Mammary epithelial cell (primary cell): ENCODE measurements at regions not wholly inside any gene's neighbourhood (a gene's known extent, or its start where the extent isn't known, plus 50 kb on each side); places are given as distances from the start of the nearest gene placed in this dataset.

ENCODE experiments used
- EZH2 ChIP-seq: IDR thresholded peaks from 2 replicates; pipeline ENCODE4 v1.6.1; 2012; ENCODE audit warnings: low read length, inconsistent platforms, borderline replicate concordance
- TF ChIP-seq, protein P1 (sequence below), 2 donors: IDR thresholded peaks in 1 of 2; conservative IDR thresholded peaks in 1 of 2; 2 replicates each; pipeline ENCODE4 v1.5.1; 2011 to 2012; ENCODE audit warnings: inconsistent platforms in 2 of 2, low read length in 2 of 2, mild to moderate bottlenecking in 2 of 2, control low read depth in 1 of 2, low read depth in 1 of 2; ENCODE audit not compliant: insufficient read depth in 1 of 2; ENCODE audit errors: extremely low read depth in 1 of 2

DNA sequence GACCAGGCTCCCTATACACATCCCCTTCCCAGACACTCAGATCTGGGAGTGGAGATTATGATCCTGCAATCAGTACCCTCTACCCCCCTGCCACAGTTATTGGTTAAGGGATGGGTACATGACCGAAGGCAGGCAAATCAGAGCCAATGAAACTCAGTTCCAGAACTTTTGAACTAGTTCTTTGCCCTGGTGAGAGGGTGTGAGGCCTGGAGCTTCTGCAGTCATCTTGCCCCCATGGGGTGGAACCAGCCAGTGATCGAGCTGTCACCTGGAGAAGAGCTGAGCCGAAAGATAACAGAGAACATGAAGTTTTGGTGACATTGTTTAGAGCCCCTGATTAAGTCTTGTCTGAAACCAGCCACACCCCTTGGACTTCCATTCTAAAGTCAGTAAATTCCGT is 88.2 kb upstream of the DUSP5 start:
- TF ChIP-seq, protein P1, sequence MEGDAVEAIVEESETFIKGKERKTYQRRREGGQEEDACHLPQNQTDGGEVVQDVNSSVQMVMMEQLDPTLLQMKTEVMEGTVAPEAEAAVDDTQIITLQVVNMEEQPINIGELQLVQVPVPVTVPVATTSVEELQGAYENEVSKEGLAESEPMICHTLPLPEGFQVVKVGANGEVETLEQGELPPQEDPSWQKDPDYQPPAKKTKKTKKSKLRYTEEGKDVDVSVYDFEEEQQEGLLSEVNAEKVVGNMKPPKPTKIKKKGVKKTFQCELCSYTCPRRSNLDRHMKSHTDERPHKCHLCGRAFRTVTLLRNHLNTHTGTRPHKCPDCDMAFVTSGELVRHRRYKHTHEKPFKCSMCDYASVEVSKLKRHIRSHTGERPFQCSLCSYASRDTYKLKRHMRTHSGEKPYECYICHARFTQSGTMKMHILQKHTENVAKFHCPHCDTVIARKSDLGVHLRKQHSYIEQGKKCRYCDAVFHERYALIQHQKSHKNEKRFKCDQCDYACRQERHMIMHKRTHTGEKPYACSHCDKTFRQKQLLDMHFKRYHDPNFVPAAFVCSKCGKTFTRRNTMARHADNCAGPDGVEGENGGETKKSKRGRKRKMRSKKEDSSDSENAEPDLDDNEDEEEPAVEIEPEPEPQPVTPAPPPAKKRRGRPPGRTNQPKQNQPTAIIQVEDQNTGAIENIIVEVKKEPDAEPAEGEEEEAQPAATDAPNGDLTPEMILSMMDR (conservative IDR thresholded peaks at IDR 0.05 in 1 of 2, IDR thresholded peaks at IDR 0.05 in 1 of 2; ENCODE audit: extremely low read depth in 1 of 2, insufficient read depth in 1 of 2, low read depth in 1 of 2, low read length in 2 of 2) = no peak
- no peak for TF ChIP-seq EZH2
